Epithelial cell of proximal tubule (primary cell): ENCODE measurements at regions not wholly inside any gene's neighbourhood (a gene's known extent, or its start where the extent isn't known, plus 50 kb on each side); places are given as distances from the start of the nearest gene placed in this dataset.

Source experiments
- DNase-seq: peaks from one replicate; pipeline ENCODE4 v3.0.0-alpha.2; 2011; ENCODE audit warnings: low read depth
- H3K4me3 ChIP-seq: 2 replicates; pipeline ENCODE4 v1.5.1; 2011; ENCODE audit warnings: low read depth, mild to moderate bottlenecking, low read length
- TF ChIP-seq, protein P1 (sequence below): conservative IDR thresholded peaks from 2 replicates; pipeline ENCODE4 v1.5.1; 2012; ENCODE audit warnings: low read depth, mild to moderate bottlenecking, low read length

DNA sequence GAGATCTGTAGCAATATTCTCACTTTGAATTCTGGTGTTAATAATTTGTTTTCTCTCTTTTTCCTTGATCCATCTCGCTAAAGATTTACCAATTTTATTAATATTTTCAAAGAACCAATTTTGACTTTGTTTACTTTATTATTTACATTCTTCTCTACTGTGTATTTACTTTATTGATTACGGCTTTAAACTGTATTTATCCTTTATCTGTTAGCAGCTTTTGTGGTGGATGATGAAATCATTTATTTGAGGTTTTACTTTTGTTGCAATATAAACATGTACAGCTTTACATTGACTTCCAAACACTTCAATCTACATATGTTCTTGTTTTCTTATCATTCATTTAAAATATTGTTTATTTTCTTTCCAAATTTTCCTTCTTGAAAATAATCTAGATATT is 719.9 kb downstream of the ADCYAP1 start:
- TF ChIP-seq, protein P1, sequence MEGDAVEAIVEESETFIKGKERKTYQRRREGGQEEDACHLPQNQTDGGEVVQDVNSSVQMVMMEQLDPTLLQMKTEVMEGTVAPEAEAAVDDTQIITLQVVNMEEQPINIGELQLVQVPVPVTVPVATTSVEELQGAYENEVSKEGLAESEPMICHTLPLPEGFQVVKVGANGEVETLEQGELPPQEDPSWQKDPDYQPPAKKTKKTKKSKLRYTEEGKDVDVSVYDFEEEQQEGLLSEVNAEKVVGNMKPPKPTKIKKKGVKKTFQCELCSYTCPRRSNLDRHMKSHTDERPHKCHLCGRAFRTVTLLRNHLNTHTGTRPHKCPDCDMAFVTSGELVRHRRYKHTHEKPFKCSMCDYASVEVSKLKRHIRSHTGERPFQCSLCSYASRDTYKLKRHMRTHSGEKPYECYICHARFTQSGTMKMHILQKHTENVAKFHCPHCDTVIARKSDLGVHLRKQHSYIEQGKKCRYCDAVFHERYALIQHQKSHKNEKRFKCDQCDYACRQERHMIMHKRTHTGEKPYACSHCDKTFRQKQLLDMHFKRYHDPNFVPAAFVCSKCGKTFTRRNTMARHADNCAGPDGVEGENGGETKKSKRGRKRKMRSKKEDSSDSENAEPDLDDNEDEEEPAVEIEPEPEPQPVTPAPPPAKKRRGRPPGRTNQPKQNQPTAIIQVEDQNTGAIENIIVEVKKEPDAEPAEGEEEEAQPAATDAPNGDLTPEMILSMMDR = no peak
- no peak overlapping the region for H3K4me3 ChIP-seq
- no peak for DNase-seq

DNA sequence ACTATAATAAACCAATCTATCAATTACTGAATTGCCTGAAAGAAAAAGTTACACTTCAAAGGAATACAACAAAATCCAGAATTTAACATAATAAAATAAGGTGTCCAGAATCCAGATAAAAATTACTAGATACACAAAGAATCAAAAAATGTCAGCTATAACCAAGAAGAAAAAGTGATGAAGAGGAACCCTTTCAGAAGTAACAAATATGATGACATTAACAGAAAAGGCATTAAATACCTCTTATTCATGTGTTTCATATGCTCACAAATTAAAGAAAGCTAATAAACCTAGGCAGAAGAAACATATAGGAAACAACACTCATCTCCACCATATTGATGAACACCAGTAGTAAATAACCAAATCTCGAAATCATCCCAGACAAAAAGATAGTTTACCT is 722.8 kb downstream of the ADCYAP1 start:
- no peak for DNase-seq
- TF ChIP-seq, protein P1 = no peak
- H3K4me3 ChIP-seq = no peak overlapping the region

DNA sequence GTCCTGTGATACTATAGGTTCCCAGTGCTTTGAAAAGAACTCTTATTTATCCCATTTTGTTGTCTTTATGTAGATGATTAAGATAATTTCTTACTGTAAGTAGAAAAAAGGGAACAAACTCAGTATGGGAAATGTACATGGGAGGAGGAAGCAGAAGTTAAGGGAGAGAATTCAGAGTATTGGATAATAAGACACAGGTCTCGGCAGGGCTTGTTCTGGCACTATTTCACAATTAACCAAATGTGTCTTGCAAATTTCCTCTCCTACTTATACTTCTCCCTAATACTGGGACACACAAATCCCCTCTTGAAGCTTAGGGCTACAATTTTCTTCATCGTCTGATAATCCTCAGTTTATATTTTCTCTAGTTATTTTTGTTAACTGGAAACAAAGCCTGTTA is 744.0 kb downstream of the ADCYAP1 start:
- no peak overlapping the region for H3K4me3 ChIP-seq
- no peak for DNase-seq
- TF ChIP-seq, protein P1 = no peak

GRCh38 chr18:1652018-1652417 is 747.3 kb downstream of the ADCYAP1 start:
- TF ChIP-seq, protein P1 = no peak
- H3K4me3 ChIP-seq = no peak overlapping the region
- DNase-seq = no peak

GRCh38 chr18:1653873-1654272 is 749.2 kb downstream of the ADCYAP1 start:
- TF ChIP-seq, protein P1 = no peak
- DNase-seq = no peak
- H3K4me3 ChIP-seq = no peak overlapping the region

- DNase-seq = no peak
- TF ChIP-seq, protein P1 = no peak
These were observed 753.2 kb downstream of the ADCYAP1 start for GRCh38 chr18:1657876-1658275.

DNA sequence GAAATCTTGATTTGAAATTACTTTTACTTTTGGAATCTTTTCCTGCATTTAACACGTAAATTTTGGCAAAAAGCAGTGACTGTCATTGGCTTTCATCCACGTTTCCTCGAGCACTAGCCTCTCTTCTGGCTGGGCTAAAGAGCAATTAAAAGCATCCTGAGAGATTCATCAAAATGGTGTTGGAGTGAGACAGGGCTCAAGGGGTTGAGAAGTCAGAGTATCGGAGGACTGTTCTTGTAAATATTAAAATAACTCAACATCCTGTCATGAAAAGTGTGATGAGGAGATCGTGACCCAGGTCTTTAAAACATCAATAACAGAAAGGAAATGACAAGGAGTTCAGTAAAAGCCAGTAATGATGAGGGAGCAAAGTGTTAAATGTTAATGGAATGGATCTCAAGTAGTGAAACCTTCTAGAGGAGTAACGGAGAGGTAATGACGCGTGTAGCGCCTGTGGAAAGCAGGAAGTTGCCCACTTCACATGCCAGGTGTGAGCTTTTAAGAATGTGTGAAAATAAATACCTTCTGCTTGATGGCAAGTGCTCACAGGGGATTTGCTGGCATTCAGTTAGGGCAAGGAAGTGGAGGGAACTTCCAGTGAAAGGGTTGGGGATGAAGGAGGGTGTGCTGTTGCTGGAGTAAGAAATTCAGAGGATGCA is 754.4 kb downstream of the ADCYAP1 start:
- TF ChIP-seq, protein P1 = no peak
- peak; percentile 23 for DNase-seq
- no peak overlapping the region for H3K4me3 ChIP-seq

More at GRCh38 chr18:1657876-1658275, 753.2 kb downstream of the ADCYAP1 start:
- H3K4me3 ChIP-seq = no peak overlapping the region
